Progenitor cell of endocrine pancreas (in vitro differentiated cells): ENCODE measurements at regions not wholly inside any gene's neighbourhood (a gene's known extent, or its start where the extent isn't known, plus 50 kb on each side); places are given as distances from the start of the nearest gene placed in this dataset.

Source experiments
- DNase-seq: peaks from one replicate; pipeline ENCODE4 v3.0.0; 2021; ENCODE audit warnings: low spot score; ENCODE audit not compliant: unreplicated experiment
- H3K27ac Mint-ChIP-seq: 2 replicates; pipeline ENCODE4 v1.8.0; 2021; ENCODE audit warnings: mild to moderate bottlenecking, moderate library complexity, mixed read lengths
- H3K27me3 Mint-ChIP-seq: 2 replicates; pipeline ENCODE4 v1.8.0; 2021; ENCODE audit warnings: mixed read lengths
- H3K36me3 Mint-ChIP-seq: 2 replicates; pipeline ENCODE4 v1.8.0; 2022; ENCODE audit warnings: mixed read lengths; ENCODE audit not compliant: insufficient read depth
- H3K4me1 Mint-ChIP-seq: 2 replicates; pipeline ENCODE4 v1.8.0; 2021; ENCODE audit warnings: low read depth, mixed read lengths
- H3K4me3 Mint-ChIP-seq: 2 replicates; pipeline ENCODE4 v1.8.0; 2021; ENCODE audit warnings: low read depth, mild to moderate bottlenecking, moderate library complexity, mixed read lengths
- H3K9me3 Mint-ChIP-seq: 2 replicates; pipeline ENCODE4 v1.8.0; 2021; ENCODE audit warnings: low read depth, mixed read lengths
- TF ChIP-seq, protein P1 (sequence below): fragments of 200-600 bp; sonication (generic); IDR thresholded peaks from one replicate; pipeline ENCODE4 v1.5.0; 2021; ENCODE audit warnings: antibody characterized with exemption, mild to moderate bottlenecking; ENCODE audit not compliant: unreplicated experiment

DNA sequence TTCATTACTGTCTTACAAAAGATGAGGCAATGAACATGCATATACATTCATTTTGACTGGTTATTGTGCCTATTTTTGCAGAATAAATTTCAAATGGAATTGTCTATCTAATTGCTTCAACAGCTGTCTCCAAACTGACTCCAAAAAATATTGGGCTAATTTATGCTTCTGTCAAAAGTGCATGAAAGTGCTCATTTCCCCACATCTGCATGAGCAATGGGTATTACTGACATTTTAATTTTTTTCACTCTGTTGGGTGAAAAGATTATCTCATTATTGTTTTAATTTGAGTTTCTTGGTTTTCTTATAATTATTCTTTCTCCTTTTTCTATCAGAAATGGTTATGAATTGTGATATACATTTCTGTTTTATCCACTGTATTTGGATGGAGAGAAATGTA, 404.2 kb downstream of the QKI start:
- Mint-ChIP-seq H3K36me3 (no peaks in the 10 kb centered on the region), H3K4me3 (no peak overlapping the region), H3K27ac (no peak overlapping the region), H3K9me3 (no peaks in the 10 kb centered on the region), H3K4me1 (no peaks in the 10 kb centered on the region), H3K27me3 (no peaks in the 10 kb centered on the region)
- TF ChIP-seq, protein P1, sequence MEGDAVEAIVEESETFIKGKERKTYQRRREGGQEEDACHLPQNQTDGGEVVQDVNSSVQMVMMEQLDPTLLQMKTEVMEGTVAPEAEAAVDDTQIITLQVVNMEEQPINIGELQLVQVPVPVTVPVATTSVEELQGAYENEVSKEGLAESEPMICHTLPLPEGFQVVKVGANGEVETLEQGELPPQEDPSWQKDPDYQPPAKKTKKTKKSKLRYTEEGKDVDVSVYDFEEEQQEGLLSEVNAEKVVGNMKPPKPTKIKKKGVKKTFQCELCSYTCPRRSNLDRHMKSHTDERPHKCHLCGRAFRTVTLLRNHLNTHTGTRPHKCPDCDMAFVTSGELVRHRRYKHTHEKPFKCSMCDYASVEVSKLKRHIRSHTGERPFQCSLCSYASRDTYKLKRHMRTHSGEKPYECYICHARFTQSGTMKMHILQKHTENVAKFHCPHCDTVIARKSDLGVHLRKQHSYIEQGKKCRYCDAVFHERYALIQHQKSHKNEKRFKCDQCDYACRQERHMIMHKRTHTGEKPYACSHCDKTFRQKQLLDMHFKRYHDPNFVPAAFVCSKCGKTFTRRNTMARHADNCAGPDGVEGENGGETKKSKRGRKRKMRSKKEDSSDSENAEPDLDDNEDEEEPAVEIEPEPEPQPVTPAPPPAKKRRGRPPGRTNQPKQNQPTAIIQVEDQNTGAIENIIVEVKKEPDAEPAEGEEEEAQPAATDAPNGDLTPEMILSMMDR = no peak
- DNase-seq = no peak

- Mint-ChIP-seq H3K4me1 (no peaks in the 10 kb centered on the region), H3K27me3 (peaks cover 3% of the 10 kb centered on the region), H3K27ac (no peak overlapping the region), H3K4me3 (no peak overlapping the region), H3K36me3 (no peaks in the 10 kb centered on the region), H3K9me3 (no peaks in the 10 kb centered on the region)
- DNase-seq = no peak
- TF ChIP-seq, protein P1 = no peak
Observed at GRCh38 chr6:163816441-163816840, 401.9 kb downstream of the QKI start.

DNA sequence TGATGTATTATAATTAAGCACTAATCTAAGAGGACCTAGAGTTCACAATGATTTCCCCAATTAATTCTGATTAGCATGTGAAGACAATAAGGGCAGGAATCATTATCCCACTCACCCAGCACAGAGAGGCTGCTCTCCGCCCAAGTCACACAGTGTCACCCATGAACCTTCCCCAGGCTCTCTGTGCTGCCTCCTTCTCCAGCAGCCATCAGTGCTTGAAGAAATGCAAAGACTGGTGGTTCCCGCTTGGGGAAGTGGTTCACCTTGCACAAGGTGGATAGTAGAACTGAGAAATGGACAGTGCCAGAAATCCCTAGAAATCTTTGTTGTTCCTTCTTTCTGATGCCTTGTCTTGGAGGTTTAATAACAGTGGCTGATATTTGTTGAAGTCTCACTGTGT, 401.3 kb downstream of the QKI start:
- Mint-ChIP-seq H3K4me1 (no peaks in the 10 kb centered on the region), H3K27me3 (peaks cover 3% of the 10 kb centered on the region), H3K27ac (no peak overlapping the region), H3K36me3 (no peaks in the 10 kb centered on the region), H3K9me3 (no peaks in the 10 kb centered on the region), H3K4me3 (no peak overlapping the region)
- no peak for DNase-seq
- TF ChIP-seq, protein P1 = no peak

GRCh38 chr6:163814494-163815364, 400.2 kb downstream of the QKI start:
- no peak overlapping the region for H3K27ac Mint-ChIP-seq
- no peak overlapping the region for H3K4me3 Mint-ChIP-seq
- H3K27me3 Mint-ChIP-seq = peaks cover 3% of the 10 kb centered on the region
- TF ChIP-seq, protein P1 = no peak
- DNase-seq = no peak
- no peaks in the 10 kb centered on the region for H3K4me1 Mint-ChIP-seq
- H3K9me3 Mint-ChIP-seq = no peaks in the 10 kb centered on the region
- no peaks in the 10 kb centered on the region for H3K36me3 Mint-ChIP-seq

DNA sequence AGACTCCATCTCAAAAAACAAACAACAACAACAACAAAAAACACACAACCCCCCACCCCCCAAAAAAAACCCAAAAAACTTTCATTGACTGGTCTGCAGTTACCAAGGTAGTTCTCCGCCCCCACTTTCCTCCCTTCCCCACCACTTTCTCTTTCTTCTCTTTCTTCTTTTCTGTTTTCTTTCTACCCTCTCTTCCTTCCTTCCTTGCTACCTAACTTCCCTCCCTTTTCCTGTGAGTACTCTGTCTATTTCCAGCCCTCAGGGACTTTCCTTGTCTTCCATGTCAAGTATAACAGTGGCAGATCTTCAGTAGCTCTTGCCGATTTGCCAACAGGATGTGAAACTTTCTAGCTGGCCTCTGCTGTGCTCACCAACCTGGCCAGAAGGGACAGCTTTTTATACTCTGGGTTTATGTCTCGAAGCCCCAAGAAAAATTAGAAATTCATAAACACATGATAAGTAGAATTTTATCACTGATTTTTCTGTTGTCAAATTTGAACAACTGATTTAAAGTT, 399.5 kb downstream of the QKI start:
- H3K27ac Mint-ChIP-seq = no peak overlapping the region
- no peaks in the 10 kb centered on the region for H3K36me3 Mint-ChIP-seq
- H3K27me3 Mint-ChIP-seq = peaks cover 3% of the 10 kb centered on the region
- H3K4me1 Mint-ChIP-seq = no peaks in the 10 kb centered on the region
- H3K4me3 Mint-ChIP-seq = no peak overlapping the region
- H3K9me3 Mint-ChIP-seq = no peaks in the 10 kb centered on the region
- no peak for DNase-seq
- TF ChIP-seq, protein P1 = no peak
